ENCODE measurements at regions not wholly inside any gene's neighbourhood (a gene's known extent, or its start where the extent isn't known, plus 50 kb on each side); places are given as distances from the start of the nearest gene placed in this dataset.

DNA sequence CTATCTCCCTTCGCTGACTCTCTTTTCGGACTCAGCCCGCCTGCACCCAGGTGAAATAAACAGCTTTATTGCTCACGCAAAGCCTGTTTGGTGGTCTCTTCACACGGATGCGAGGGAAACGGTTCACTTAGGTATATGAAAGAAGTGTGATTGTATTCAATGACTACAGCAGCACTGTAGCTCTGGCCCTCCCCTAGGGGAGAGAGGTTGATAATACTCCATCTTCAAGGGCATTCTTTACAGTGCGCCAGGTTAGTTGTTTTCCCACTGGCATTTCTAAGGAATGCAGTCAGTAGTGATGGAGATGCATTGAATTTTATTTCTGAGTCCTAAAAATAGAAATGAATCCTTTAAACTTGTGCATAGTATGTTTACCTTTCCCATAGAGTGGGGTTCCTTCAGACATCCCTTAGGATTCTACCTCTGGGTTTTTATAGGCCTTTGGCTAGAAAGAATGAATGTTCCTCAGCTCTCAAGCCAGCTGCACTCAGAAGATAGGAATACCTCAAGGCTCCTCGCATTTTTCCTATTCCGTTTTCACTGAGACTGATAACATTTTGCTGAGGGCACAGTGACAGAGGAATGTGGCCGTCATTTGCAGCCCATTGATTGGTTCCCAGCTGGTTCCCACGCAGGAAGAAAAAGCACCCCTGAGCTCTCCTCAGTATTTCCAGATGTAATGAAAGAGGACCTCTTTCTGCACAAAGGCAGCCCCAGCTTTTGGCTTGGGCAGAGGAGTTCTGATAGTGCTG is 131.8 kb upstream of the C2CD4B start:
- H3K4me1 ChIP-seq: peaks cover 2% of the 10 kb centered on the region
- no peaks in the 10 kb centered on the region for H3K36me3 ChIP-seq
- DNase-seq: no peak
- H3K27me3 ChIP-seq (ENCODE audit: low read depth): peaks cover 6% of the 10 kb centered on the region
- H3K27ac ChIP-seq (replicated peaks): no peak overlapping the region
- intact Hi-C loops (cut with micrococcal nuclease): no loop called here
- TF ChIP-seq CTCF (IDR thresholded peaks at IDR 0.05; ENCODE audit: borderline replicate concordance): no peak
- no peak overlapping the region for H3K4me3 ChIP-seq
- H3K9me3 ChIP-seq (replicated peaks): no peaks in the 10 kb centered on the region

GRCh38 chr15:62297522-62297921 is 132.4 kb upstream of the C2CD4B start:
- peaks cover 6% of the 10 kb centered on the region for H3K27me3 ChIP-seq (ENCODE audit: low read depth)
- TF ChIP-seq CTCF (IDR thresholded peaks at IDR 0.05; ENCODE audit: borderline replicate concordance): no peak

GRCh38 chr15:62297933-62298332 is 132.8 kb upstream of the C2CD4B start:
- intact Hi-C loops (cut with micrococcal nuclease): no loop called here
- Histone ChIP-seq H3K36me3 (no peaks in the 10 kb centered on the region), H3K4me3 (no peak overlapping the region), H3K9me3 (replicated peaks) (no peaks in the 10 kb centered on the region), H3K27me3 (ENCODE audit: low read depth) (peaks cover 6% of the 10 kb centered on the region), H3K4me1 (peaks cover 12% of the 10 kb centered on the region), H3K27ac (replicated peaks) (no peak overlapping the region)
- TF ChIP-seq CTCF (IDR thresholded peaks at IDR 0.05; ENCODE audit: borderline replicate concordance): no peak
- DNase-seq: no peak

More at GRCh38 chr15:62297522-62297921, 132.4 kb upstream of the C2CD4B start:
- no peak for DNase-seq
- no peak overlapping the region for H3K27ac ChIP-seq (replicated peaks)
- no peaks in the 10 kb centered on the region for H3K9me3 ChIP-seq (replicated peaks)
- no peaks in the 10 kb centered on the region for H3K36me3 ChIP-seq
- peaks cover 8% of the 10 kb centered on the region for H3K4me1 ChIP-seq
- H3K4me3 ChIP-seq: no peak overlapping the region
- intact Hi-C loops (cut with micrococcal nuclease): no loop called here

DNA sequence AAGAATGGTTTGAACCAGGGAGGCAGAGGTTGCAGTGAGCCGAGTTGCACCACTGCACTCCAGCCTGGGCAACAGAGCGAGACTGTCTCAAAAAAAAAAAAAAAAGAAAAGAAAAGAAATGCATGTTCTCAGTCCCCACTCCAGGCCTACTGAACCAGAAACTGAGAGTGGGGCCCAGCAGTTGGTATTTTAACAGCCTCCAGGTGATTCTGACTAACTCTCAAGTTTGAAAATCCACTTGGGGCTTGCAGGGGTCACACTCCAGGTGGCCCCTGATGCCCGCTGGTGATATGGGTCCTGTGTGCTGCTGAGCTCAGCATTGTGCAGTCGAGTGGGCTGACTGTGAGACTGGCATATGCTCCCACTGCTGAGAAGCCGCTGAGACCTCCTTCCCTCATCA is 133.7 kb upstream of the C2CD4B start:
- no peak overlapping the region for H3K4me3 ChIP-seq
- intact Hi-C loops (cut with micrococcal nuclease): no loop called here
- no peaks in the 10 kb centered on the region for H3K36me3 ChIP-seq

DNA sequence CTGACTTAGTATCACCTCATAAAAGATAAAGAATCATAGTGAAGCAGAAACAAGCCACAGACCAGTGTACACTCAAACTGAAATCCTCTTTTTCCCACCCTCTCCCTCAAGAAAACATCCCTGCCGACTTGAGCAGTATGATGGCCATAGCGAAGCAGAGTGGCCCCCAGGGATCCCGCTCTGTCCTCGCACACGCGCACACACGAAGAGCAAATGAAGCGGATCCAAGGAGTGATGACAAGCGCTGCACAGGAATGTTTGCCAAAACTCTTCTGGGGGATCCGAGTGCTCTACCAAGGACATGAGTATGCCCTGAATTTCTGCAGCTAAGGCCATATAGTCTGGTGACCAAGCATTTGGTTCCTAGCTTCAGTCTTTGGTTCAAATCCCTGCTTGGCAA is 134.5 kb upstream of the C2CD4B start:
- Histone ChIP-seq H3K27me3 (ENCODE audit: low read depth) (peaks cover 6% of the 10 kb centered on the region), H3K36me3 (no peaks in the 10 kb centered on the region), H3K9me3 (replicated peaks) (no peaks in the 10 kb centered on the region), H3K4me1 (peaks cover 12% of the 10 kb centered on the region), H3K27ac (replicated peaks) (no peak overlapping the region), H3K4me3 (no peak overlapping the region)
- intact Hi-C loops (cut with micrococcal nuclease): no loop called here
- DNase-seq: no peak
- no peak for TF ChIP-seq CTCF (IDR thresholded peaks at IDR 0.05; ENCODE audit: borderline replicate concordance)

More for the DNA sequence above, 133.7 kb upstream of the C2CD4B start:
- H3K27ac ChIP-seq (replicated peaks): no peak overlapping the region
- no peaks in the 10 kb centered on the region for H3K9me3 ChIP-seq (replicated peaks)
- peaks cover 6% of the 10 kb centered on the region for H3K27me3 ChIP-seq (ENCODE audit: low read depth)
- DNase-seq: no peak
- peaks cover 12% of the 10 kb centered on the region for H3K4me1 ChIP-seq
- no peak for TF ChIP-seq CTCF (IDR thresholded peaks at IDR 0.05; ENCODE audit: borderline replicate concordance)
